ENCODE measurements at regions not wholly inside any gene's neighbourhood (a gene's known extent, or its start where the extent isn't known, plus 50 kb on each side); places are given as distances from the start of the nearest gene placed in this dataset.

DNA sequence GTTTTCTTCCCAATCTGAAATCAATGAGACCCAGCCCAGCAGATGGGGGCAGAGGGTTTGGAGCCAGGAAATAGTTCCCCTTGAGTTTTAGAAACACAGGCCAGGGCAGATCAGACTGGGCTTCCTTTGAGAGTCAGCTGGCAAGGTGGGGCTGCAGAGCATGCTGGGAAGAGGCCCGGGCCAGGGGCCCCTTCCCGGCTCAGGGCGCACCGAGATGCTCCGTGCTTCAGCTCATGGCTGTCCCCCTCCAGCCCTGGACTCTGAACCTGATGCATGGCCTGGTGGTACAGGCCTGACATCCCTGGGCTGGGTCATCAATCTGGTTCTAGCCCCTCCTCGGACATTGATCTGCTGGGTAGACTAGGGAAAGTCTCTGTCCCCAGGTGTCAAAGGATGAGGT lies 65.1 kb upstream of the RUNX3 start:
- TF ChIP-seq, protein P1, sequence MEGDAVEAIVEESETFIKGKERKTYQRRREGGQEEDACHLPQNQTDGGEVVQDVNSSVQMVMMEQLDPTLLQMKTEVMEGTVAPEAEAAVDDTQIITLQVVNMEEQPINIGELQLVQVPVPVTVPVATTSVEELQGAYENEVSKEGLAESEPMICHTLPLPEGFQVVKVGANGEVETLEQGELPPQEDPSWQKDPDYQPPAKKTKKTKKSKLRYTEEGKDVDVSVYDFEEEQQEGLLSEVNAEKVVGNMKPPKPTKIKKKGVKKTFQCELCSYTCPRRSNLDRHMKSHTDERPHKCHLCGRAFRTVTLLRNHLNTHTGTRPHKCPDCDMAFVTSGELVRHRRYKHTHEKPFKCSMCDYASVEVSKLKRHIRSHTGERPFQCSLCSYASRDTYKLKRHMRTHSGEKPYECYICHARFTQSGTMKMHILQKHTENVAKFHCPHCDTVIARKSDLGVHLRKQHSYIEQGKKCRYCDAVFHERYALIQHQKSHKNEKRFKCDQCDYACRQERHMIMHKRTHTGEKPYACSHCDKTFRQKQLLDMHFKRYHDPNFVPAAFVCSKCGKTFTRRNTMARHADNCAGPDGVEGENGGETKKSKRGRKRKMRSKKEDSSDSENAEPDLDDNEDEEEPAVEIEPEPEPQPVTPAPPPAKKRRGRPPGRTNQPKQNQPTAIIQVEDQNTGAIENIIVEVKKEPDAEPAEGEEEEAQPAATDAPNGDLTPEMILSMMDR (conservative IDR thresholded peaks at IDR 0.05; ENCODE audit: low read length) = no peak
- TF ChIP-seq EZH2phosphoT487 (IDR thresholded peaks at IDR 0.05; ENCODE audit: borderline replicate concordance, low read depth, low read length) = no peak
